ENCODE measurements at regions not wholly inside any gene's neighbourhood (a gene's known extent, or its start where the extent isn't known, plus 50 kb on each side); places are given as distances from the start of the nearest gene placed in this dataset.

DNA sequence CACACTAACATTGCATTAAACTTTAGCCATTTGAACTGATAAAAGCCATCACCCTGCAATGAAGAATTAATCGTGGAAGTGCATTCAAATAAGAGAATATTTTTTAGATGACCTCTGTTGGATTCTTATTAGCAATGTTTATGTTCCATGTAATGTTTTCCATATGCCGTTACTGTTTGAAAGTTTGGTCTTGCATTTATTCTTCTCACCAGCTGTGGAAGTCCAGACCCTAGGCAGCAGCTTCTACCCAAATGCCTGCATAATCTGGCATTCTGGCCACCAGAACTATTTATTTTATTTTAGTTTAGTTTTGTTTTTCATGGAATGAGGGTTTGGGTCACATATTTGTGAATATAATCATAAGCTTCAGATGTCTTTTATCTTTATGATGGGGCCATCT, 140.4 kb downstream of the SAMD5 start:
- TF ChIP-seq, protein P1, sequence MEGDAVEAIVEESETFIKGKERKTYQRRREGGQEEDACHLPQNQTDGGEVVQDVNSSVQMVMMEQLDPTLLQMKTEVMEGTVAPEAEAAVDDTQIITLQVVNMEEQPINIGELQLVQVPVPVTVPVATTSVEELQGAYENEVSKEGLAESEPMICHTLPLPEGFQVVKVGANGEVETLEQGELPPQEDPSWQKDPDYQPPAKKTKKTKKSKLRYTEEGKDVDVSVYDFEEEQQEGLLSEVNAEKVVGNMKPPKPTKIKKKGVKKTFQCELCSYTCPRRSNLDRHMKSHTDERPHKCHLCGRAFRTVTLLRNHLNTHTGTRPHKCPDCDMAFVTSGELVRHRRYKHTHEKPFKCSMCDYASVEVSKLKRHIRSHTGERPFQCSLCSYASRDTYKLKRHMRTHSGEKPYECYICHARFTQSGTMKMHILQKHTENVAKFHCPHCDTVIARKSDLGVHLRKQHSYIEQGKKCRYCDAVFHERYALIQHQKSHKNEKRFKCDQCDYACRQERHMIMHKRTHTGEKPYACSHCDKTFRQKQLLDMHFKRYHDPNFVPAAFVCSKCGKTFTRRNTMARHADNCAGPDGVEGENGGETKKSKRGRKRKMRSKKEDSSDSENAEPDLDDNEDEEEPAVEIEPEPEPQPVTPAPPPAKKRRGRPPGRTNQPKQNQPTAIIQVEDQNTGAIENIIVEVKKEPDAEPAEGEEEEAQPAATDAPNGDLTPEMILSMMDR (conservative IDR thresholded peaks at IDR 0.05; ENCODE audit: low read depth, low read length) = no peak
- TF ChIP-seq POLR2A (IDR thresholded peaks at IDR 0.05; ENCODE audit: low read depth, low read length) (no peak), SMC3 (IDR thresholded peaks at IDR 0.05; ENCODE audit: low read depth, low read length) (no peak), RAD21 (IDR thresholded peaks at IDR 0.05; ENCODE audit: low read length) (no peak), MXI1 (IDR thresholded peaks at IDR 0.05; ENCODE audit: borderline replicate concordance, low read depth, low read length) (no peak), MAFK (IDR thresholded peaks at IDR 0.05; ENCODE audit: low read depth, low read length) (no peak), FOS (IDR thresholded peaks at IDR 0.05; ENCODE audit: low read depth, low read length) (no peak), RFX5 (IDR thresholded peaks at IDR 0.05; ENCODE audit: low read depth, low read length) (no peak), MAZ (IDR thresholded peaks at IDR 0.05; ENCODE audit: borderline replicate concordance, low read depth, low read length) (no peak)
- TF ChIP-seq, protein P2, sequence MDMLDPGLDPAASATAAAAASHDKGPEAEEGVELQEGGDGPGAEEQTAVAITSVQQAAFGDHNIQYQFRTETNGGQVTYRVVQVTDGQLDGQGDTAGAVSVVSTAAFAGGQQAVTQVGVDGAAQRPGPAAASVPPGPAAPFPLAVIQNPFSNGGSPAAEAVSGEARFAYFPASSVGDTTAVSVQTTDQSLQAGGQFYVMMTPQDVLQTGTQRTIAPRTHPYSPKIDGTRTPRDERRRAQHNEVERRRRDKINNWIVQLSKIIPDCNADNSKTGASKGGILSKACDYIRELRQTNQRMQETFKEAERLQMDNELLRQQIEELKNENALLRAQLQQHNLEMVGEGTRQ (IDR thresholded peaks at IDR 0.05; ENCODE audit: low read depth, low read length) = no peak

Measured in IMR-90 (cell line).